ENCODE measurements at regions not wholly inside any gene's neighbourhood (a gene's known extent, or its start where the extent isn't known, plus 50 kb on each side); places are given as distances from the start of the nearest gene placed in this dataset.
"Not testable (repeated sequence)": the region's sequence is repeated elsewhere in the genome, so short reads cannot be mapped to it uniquely, and the experiment has no call there.

DNA sequence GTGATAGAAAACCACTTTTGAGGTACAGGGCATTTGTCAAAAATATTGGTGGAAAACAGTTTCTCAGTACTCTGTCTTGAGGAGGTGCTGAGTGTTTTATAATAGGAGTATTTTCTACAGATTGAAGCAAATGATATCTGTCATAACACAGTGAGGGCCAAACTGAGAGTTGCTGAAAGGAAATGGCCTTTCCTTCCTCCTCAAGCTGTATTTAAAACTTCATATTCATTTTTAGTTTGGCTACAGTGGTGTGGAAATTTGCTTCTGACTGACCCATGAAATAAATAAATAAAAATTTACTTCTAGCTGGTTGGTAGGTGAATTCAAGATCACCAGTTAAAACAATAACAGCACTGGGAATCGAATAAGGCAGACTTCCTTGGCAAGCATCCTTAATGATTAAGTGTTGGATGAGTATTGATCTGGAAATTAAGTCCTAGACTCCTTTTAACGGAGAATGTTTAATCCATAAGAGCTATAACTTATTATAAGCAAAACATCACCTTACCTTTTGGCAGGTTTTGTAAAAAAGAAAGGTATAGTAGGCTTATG is 828.6 kb upstream of the CITED2 start:
- no peak for DNase-seq

DNA sequence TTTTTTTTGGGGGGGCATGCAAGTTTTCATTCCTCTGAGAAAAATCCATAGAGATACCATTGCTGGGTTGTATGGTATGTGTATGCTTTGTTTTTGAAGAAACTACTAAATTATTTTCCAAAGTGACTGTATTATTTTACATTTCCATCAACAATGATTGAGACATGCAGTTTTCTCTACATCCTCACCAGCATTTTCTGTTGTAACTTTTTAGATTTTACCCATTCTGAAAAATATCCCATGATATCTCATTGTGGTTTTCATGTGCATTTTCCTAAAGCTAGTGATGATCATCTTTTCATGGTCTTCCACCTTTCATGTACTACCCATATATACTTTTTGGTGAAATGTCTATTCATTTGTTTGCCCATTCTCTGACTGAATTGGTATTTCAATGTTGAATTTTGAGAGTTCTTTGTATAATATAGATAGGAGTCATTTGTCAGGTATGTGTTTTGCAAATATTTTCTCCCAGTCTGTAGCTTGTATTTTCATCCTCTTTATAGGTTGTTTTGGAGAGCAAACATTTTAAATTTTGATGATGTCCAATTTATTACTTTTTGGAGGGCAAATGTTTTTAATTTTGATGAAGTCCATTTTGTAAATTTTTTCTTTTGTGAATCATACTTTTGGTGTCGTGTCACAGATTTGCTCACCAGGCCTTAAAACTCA is 827.5 kb upstream of the CITED2 start:
- no peak for DNase-seq

DNA sequence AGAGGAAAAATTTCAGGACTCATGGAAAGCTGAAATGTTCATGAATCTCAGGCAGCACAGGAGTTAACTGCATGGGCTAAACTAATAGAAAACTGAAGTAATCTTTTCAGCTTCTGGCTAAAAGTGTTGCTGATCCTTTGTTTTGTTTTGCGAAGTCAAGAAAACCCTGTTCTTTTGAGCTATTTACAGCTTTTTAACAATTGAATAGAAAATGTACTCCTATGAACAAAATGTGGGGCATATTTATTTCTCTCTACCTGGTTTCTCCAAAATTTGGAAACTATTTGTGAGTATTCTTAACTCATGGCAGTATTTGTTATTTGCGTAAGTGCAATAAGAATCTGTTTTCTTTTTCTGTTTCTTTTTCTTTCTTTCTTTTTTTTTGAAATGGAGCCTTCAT is 818.8 kb upstream of the CITED2 start:
- no peak for DNase-seq

DNA sequence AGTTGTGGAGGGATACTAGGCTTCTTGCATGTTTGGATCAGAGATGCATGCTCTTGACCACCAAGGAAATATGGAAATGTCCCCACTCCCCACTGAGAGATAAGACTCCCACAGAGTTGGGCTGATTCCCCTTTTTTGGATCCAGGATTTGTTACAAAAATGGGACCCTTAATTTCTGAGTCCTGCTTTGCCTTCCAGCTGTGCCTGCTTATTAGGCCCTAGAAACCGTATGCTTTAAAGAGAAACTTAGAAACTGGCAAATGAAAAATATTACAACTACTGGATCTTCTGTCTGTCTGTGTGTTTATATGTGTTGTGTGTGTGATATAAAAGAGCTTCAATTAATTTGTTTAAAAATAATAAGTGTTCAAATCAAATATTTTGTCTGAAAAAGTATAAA is 817.6 kb upstream of the CITED2 start:
- no peak for DNase-seq

DNA sequence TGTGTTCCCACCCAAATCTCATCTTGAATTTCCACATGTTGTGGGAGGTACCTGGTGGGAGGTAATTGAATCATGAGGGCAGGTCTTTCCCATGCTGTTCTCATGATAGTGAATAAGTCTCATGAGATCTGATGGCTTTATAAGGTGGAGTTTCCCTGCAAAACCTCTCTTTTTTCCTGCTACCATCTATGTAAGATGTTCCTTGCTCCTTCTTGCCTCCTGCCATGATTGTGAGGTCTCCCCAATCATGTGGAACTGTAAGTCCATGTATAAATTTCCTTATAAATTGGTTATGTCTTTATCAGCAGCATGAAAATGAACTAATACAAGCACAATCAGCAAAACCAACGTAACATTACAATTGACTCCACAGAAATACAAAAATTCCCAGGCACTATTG is 814.8 kb upstream of the CITED2 start:
- DNase-seq: not testable (repeated sequence)

DNA sequence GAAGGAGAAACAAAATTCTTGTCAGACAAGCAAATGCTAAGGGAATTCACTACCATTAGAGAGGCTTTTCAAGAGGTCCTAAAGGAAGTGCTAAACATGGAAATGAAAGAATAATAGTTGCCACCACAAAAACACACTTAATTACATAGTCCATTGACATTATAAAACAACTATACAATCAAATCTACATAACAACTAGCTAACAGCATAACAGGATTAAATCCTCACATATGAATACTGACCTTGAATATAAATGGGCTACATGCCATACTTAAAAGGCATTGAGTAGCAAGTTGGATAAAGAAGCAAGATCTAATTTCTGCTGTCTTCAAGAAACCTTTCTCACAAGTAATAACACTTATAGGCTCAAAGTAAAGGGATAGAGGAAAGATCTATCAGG is 811.5 kb upstream of the CITED2 start:
- DNase-seq: no peak

DNA sequence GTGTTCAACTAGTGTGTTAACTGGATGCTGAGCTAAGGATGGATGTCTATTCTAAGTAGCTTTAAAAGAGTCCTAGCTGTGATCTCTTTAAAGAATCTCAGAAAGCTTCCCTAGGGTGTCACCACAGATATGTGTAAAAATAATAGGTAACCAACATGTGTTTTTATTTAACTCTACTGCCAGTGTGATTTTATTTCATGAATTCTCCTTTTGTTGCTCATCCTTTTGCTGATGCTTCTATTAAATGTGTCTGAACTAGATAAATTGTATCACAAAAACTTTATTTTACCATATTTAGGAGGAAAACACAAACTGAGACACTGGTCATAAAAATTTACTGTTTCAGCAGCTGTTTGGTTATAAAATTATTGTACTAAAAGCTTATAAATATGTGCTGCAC is 809.4 kb upstream of the CITED2 start:
- no peak for DNase-seq

DNA sequence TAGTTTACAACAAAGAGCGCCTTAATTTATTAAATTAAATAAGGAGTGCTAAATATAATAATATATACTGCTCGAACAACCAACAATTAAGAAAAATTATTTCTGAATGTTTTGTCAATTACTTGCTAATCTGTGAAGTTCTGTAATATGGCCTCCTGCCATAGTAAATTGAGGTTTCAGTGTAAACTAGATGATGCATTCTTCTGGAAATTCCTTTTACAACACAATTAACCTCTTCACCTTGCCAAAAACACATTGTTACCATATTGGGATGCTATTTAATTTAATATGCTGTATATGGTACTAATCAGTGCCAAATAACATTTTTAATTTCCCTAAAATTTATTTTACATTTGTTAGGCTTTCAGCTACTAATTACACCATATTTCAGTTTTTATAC is 808.4 kb upstream of the CITED2 start:
- DNase-seq: no peak

DNA sequence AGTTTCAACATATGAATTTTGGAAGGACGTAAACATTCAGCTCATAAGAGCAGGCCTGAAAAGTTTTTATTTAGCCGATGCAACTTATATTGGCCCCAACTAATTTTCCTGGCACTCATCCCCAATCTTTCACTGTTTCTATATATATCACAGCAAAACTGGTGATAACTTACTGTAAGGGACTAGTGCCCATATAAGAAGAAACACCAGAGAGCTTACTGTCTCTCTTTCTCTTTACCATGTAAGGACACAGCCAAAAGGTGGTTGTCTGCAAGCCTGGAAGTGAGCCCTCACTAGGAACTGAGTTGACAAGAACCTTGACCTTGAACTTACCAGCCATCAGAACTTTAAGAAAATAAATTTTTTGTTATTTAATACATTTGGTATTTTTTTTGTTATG is 807.4 kb upstream of the CITED2 start:
- DNase-seq: no peak

DNA sequence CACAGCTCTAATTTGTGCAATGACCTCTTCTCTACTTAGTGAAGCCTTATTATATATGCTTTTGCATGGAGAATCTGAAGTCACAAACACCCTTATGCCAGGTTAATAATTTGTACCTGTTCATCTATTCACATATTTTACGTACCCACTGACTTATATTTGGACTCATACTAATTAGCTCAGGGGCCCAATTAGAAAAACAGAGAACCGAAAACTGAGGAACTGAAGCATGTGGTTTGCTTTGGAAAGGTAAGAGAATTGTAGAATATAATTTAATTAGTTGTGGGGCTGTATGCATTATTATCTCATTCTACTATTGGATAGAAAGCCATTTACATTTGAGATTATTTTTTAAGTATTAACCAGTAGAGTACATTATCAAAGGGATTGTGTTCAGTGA is 805.9 kb upstream of the CITED2 start:
- no peak for DNase-seq

DNA sequence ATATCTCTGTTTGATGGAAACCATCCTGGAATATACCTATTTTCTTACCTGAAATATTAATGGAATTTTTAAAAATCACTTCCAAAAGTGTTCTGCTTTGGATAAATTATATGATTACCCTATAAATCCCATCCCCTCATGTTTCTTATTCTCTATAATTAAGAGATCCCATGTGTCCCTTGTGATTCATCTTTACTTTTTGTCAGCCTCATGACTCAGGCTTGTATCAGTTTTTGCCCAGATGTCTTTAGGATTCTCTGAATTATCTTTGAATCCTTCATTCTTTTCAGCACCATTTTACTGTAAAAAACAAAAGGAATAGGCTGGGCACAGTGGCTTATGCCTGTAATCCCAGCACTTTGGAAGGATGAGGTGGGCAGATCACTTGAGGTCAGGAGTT is 804.5 kb upstream of the CITED2 start:
- no peak for DNase-seq

DNA sequence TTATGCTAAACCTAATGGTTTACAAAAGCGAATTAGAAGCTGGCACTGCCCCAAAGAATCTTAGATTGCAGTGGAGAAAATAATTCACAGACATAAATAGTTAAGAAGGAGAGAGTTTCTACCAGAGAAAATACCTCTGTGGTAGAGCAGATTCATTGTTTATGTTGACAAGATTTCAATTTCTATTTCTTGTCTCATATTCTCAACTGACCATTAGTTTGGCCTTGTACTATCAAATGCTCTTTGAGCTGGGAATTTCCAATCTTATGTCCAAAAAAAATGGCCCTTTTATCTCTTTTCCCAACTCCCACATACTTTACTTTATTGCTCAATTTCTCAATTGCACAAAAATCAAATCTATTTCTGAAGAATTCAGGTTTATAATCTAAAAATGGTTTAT is 804.1 kb upstream of the CITED2 start:
- no peak for DNase-seq

DNA sequence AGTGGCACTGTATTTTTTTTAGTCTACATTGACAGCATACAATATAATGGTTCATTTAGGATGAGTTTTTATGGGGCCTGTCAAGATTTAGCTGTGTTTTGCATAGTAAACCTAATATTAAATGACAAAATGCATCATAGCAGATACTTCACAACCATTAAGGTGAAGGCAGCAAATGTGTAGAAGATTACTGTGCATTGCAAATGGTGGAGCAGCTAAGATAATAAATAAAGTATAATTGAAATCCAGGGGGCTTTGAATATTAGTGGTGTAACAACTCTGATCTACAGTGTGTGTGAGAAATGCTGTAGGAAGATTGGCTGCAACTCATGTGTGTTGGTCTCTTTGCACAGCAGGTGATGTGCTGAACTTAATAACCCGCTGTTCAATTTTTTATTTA is 801.9 kb upstream of the CITED2 start:
- DNase-seq: no peak

DNA sequence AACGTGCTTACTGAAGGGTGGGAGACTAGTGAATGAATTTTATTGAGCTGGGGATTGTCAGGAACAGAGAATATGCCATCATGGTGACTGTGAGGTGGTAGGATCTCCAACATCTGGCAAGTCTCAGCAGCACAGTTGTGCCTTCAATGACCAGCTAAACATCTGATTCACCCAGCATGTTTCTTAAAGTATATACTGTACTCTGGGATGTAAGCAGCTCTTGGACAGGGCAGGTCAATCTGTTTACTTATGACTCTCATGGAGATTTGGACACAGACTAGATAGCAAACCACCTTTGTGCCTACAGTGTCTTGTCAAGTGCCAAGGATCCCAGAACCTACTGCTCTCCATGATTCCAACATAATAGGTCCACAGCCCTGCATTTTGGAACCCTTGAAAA is 801.0 kb upstream of the CITED2 start:
- no peak for DNase-seq

DNA sequence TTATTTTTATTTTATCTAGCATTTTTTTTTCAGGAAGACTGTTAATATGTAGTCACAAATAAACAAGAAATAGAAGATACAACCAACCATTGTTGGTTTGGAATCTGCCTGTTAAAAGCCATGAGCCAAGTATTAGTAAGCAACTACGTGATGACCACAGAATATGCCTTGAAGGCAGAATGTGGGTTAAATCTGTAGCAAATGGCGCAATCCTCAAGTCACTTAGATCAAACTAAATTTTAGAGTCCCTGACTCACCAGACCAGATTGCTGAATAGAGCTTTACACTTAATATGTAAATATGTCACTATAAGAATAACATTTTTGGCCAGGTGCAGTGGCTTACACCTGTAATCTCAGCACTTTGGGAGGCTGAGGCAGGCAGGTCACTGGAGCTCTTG is 800.1 kb upstream of the CITED2 start:
- DNase-seq: no peak

DNA sequence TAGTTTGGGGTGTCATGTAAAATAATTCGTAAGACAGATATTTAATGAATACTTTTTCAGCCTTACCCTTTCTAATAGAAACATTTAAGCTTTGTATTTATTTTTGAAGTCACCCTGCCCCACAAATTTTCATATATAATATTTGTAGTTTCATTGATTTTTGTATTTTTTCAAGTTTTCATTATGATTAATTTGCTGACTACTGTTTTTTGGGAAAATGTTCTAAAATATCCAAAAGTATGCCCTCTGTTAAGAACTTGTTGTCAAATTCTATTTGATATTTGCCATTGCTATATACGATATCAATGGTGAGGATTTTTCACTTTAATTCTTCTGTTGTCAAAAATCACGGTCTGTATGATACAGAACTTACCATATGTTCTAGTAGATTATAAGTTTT is 793.9 kb upstream of the CITED2 start:
- DNase-seq: no peak

DNA sequence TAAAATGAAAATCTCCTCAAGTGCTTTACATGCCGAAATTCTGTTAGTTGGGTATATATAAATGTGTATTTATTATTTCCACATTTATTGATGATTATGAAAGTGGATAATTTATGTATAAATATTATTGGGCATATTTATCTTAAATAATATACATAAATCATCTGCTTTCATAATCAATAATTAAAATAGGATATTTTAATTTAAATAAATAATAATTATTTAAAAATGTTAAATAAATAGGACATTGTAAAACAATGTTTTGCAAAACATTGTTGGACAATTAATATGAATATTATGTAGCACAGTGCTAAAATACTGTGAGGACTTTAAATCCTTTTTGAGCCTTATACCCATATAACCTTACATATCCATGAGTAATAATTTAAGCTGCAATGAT is 786.5 kb upstream of the CITED2 start:
- DNase-seq: no peak

DNA sequence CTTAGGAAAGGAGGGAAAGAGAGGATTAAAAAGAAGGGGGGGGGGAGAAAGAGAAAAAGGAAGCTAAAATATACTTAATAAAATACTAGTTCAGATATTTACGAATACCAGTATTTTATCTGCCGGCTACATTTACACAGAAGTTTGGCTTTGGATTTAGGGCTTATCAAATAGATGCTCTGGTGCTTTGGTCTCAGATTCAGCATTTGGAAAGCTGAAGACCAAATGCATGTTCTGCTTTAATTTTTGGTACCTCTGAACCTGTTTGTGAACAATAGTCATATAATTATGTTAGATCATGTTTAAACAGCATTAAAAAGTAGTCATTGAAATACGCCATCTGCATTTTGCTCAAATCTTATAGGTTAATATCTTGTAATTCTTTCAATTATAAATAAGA is 786.0 kb upstream of the CITED2 start:
- no peak for DNase-seq

DNA sequence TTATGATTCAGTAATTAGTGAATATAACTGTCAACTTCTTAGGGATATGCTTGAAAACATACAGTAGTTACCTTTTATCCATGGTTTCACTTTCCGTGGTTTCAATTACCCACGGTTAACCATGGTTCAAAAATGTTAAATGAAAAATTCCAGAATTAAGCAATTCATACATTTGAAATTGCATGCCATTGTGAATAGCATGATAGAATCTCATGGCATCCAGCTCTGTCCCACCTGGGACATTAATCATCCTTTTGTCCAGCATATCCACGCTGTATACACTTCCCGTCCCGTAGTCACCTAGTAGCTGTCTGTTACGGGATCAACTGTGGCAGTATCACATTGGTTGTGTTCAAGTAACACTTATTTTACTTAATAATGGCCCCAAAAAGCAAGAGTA is 781.7 kb upstream of the CITED2 start:
- no peak for DNase-seq

DNA sequence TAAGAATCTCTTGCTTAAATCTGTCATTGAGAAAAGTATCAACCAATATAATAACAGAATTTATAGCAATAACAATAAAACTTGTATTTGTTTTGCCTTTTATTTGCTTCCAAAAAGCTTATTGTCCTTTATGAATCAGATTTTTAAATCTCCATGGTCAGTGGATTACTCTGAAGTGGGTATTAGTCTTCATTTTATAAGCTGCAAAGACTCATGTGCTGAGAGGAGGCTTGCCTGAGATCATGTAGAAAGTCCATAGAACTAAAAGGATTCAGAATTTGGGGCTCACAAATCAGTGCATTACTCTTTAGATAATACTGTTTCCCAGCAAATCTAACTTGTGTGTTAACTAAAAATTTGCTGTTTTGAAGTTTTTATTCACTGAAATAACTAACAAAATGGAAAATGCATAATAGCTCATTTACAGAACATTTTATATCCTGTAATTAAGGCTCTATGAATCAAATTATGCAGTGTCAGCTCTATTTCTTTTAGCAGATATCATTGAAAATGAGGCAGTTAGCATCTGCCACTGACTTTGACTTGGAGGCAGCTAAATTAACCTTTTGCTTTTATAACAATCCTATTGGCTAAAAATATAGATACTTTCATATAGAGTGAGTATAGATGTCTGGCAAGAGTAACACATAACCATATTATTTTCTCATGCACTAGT is 781.1 kb upstream of the CITED2 start:
- DNase-seq: no peak

DNA sequence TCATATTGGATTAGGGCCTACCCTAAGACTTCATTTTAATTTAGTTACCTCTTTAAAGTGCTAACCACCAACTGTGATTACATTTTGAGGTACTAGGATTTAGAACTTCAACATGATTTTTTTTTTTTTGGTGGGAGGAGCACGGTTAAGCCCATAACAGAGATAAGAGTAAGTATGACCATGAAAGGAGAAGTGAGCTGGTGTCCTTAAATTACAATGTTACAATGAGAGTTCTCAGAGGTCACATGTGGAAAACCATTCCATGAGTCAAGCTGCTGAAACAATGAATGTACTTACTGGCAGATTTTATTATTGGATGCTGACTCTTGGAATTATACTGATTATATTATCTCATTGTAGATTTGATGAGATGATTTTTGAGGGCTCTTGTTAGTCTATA is 779.3 kb upstream of the CITED2 start:
- no peak for DNase-seq

DNA sequence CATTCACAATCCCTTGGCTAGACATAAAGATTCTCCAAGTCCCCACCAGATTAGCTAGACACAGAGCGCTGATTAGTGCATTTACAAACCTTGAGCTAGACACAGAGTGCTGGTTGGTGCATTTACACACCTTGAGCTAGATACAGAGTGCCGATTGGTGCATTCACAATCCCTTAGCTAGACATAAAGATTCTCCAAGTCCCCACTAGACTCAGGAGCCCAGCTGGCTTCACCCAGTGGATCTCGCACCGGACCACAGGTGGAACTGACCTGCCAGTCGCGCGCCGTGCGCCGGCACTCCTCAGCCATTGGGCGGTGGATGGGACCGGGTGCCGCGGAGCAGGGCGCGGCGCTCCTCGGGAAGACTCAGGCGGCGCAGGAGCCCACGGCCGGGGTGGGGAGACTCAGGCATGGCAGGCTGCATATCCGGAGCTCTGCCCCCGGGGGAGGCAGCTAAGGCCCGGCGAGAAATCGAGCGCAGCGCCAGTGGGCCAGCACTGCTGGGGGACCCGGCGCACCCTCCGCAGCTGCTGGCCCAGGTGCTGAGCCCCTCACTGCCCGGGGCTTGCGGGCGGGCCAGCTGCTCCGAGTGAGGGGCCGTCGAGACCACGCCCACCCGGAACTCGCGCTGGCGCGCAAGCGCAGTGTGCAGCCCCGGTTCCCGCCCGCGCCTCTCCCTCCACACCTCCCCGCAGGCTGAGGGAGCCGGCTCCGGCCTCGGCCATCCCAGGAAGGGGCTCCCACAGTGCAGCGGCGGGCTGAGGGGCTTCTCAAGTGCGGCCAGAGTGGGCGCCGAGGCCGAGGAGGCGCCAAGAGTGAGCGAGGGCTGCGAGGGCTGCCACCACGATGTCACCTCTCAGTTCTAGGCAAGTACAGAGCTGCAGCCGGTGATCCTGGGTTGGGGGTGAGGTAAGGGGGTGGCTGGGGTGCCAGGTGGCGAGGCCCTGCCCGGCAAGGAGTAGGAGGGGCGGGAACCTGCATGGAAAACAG is 773.7 kb upstream of the CITED2 start:
- not testable (repeated sequence) for DNase-seq

DNA sequence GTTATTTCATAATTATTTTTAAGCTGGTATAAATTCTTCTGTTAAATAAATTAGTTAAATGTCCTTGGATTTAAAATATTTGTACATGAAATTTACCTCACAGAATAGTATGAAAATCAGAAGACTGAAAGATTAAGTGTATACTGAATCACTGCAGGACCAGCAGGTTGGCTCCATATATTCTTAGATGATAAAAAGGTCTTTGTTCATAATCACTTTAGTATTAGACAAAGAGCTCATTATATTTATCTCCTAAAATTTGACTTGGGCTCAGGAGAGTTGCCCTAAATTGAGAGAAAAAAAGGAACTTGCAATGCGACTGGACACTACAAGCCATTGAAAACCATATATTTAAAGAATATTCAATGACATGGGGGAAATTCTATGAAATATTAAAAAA is 766.4 kb upstream of the CITED2 start:
- no peak for DNase-seq

All from NCI-H1436 treated with DMSO at 0.1 percent for 48 hours (cell line).